SK-N-SH treated with all-trans-retinoic acid at 6 μM for 48 hours (cell line): ENCODE measurements at regions not wholly inside any gene's neighbourhood (a gene's known extent, or its start where the extent isn't known, plus 50 kb on each side); places are given as distances from the start of the nearest gene placed in this dataset.

ENCODE experiments used
- ARNTL ChIP-seq: fragments of 450-650 bp; formaldehyde crosslinking; IDR thresholded peaks from 2 replicates; pipeline ENCODE4 v1.5.0; 2020; ENCODE audit warnings: low read depth, mild to moderate bottlenecking, moderate library complexity, borderline replicate concordance
- BACH2 ChIP-seq: fragments of 250-450 bp; sonication (Bioruptor Pico); IDR thresholded peaks from 2 replicates; pipeline ENCODE4 v1.9.0; 2021; ENCODE audit warnings: mild to moderate bottlenecking, borderline replicate concordance
- CREB5 ChIP-seq: fragments of 250-450 bp; sonication (Bioruptor Pico); IDR thresholded peaks from 2 replicates; pipeline ENCODE4 v1.5.1; 2020; ENCODE audit warnings: low read depth, mild to moderate bottlenecking, moderate library complexity
- CSRNP3 ChIP-seq: fragments of 250-450 bp; sonication (Bioruptor Pico); IDR thresholded peaks from 2 replicates; pipeline ENCODE4 v1.5.1; 2021; ENCODE audit warnings: mild to moderate bottlenecking, moderate library complexity
- GLIS3 ChIP-seq: fragments of 250-450 bp; sonication (Bioruptor Pico); IDR thresholded peaks from 2 replicates; pipeline ENCODE4 v1.5.0; 2020; ENCODE audit warnings: mild to moderate bottlenecking, moderate library complexity
- PATZ1 ChIP-seq: fragments of 250-450 bp; sonication (Bioruptor Pico); IDR thresholded peaks from 2 replicates; pipeline ENCODE4 v1.8.0; 2020; ENCODE audit warnings: mild to moderate bottlenecking, moderate library complexity, borderline replicate concordance
- POU6F1 ChIP-seq: fragments of 250-450 bp; sonication (Bioruptor Pico); IDR thresholded peaks from 2 replicates; pipeline ENCODE4 v1.8.0; 2021; ENCODE audit warnings: low read depth, mild to moderate bottlenecking, moderate library complexity, borderline replicate concordance
- PPARA ChIP-seq: fragments of 250-450 bp; sonication (Bioruptor Pico); IDR thresholded peaks from 2 replicates; pipeline ENCODE4 v1.5.0; 2020; ENCODE audit warnings: mild to moderate bottlenecking, borderline replicate concordance
- RARB ChIP-seq: fragments of 250-450 bp; sonication (Bioruptor Pico); IDR thresholded peaks from 2 replicates; pipeline ENCODE4 v1.8.0; 2021; ENCODE audit warnings: mild to moderate bottlenecking, moderate library complexity
- SNAI2 ChIP-seq: fragments of 250-450 bp; sonication (Bioruptor Pico); IDR thresholded peaks from 2 replicates; pipeline ENCODE4 v1.5.0; 2020; ENCODE audit warnings: mild to moderate bottlenecking, moderate library complexity
- TOX ChIP-seq: fragments of 250-450 bp; sonication (Bioruptor Pico); IDR thresholded peaks from 2 replicates; pipeline ENCODE4 v1.8.0; 2021; ENCODE audit warnings: mild to moderate bottlenecking, moderate library complexity, borderline replicate concordance
- ZC3H10 ChIP-seq: fragments of 250-450 bp; sonication (Bioruptor Pico); IDR thresholded peaks from 2 replicates; pipeline ENCODE4 v1.5.1; 2021; ENCODE audit warnings: mild to moderate bottlenecking, moderate library complexity
- ZFP3 ChIP-seq: fragments of 250-450 bp; sonication (Bioruptor Pico); IDR thresholded peaks from 2 replicates; pipeline ENCODE4 v1.5.0; 2020; ENCODE audit warnings: mild to moderate bottlenecking, moderate library complexity
- ZNF565 ChIP-seq: fragments of 450-650 bp; formaldehyde crosslinking; conservative IDR thresholded peaks from 2 replicates; pipeline ENCODE4 v1.5.0; 2020; ENCODE audit warnings: low read depth, mild to moderate bottlenecking, moderate library complexity

- TF ChIP-seq ZFP3 (CRISPR knock-in tag) (no peak), POU6F1 (CRISPR knock-in tag) (no peak), PATZ1 (CRISPR knock-in tag) (no peak), CSRNP3 (CRISPR knock-in tag) (no peak), ARNTL (CRISPR knock-in tag) (no peak), ZNF565 (CRISPR knock-in tag) (no peak), BACH2 (CRISPR knock-in tag) (no peak), GLIS3 (CRISPR knock-in tag) (no peak), CREB5 (CRISPR knock-in tag) (no peak), PPARA (CRISPR knock-in tag) (no peak), RARB (CRISPR knock-in tag) (no peak), ZC3H10 (no peak), SNAI2 (CRISPR knock-in tag) (no peak), TOX (CRISPR knock-in tag) (no peak)
These were observed 67.6 kb upstream of the GRIN2B start for GRCh38 chr12:14048941-14049545.
